CD14-positive monocyte (primary cell): ENCODE measurements at regions not wholly inside any gene's neighbourhood (a gene's known extent, or its start where the extent isn't known, plus 50 kb on each side); places are given as distances from the start of the nearest gene placed in this dataset.

Experiments used
- DNase-seq, 3 donors: peaks; one replicate each; pipeline ENCODE4 v3.0.0-alpha.2; 2011 to 2022
- H2AFZ ChIP-seq: 2 replicates; pipeline ENCODE4 v1.6.0; 2012; ENCODE audit warnings: mild to moderate bottlenecking, low read depth, low read length, inconsistent platforms; ENCODE audit not compliant: insufficient read depth, poor library complexity, severe bottlenecking
- H3K27ac ChIP-seq, 2 donors: 1 replicate in 1 of 2; 2 replicates in 1 of 2; pipeline ENCODE4 v1.5.1; 2012 to 2013; ENCODE audit warnings: low read length in 2 of 2, control low read depth in 1 of 2, inconsistent platforms in 1 of 2, low read depth in 1 of 2, mild to moderate bottlenecking in 1 of 2
- H3K27me3 ChIP-seq, 2 donors: one replicate each; pipeline versions ENCODE4 v1.6.0 to v1.6.1; 2011 to 2013; ENCODE audit warnings: low read length in 2 of 2; ENCODE audit not compliant: control insufficient read depth in 2 of 2, insufficient read depth in 2 of 2
- H3K36me3 ChIP-seq, 2 donors: replicated peaks in 1 of 2; 1 replicate in 1 of 2; 2 replicates in 1 of 2; pipeline versions ENCODE4 v1.5.1 to v1.6.1; 2012 to 2013; ENCODE audit warnings: low read length in 2 of 2, control low read depth in 1 of 2, inconsistent platforms in 1 of 2, mild to moderate bottlenecking in 1 of 2; ENCODE audit not compliant: insufficient read depth in 2 of 2, control insufficient read depth in 1 of 2
- H3K4me1 ChIP-seq, 2 donors: 1 replicate in 1 of 2; 2 replicates in 1 of 2; pipeline versions ENCODE4 v1.5.1 to v1.6.1; 2012 to 2013; ENCODE audit warnings: low read length in 2 of 2, control low read depth in 1 of 2, inconsistent platforms in 1 of 2, mild to moderate bottlenecking in 1 of 2, moderate library complexity in 1 of 2; ENCODE audit not compliant: insufficient read depth in 2 of 2, control insufficient read depth in 1 of 2
- H3K4me2 ChIP-seq: replicated peaks from 2 replicates; pipeline ENCODE3; 2012; ENCODE audit warnings: low read length, moderate library complexity, mild to moderate bottlenecking; ENCODE audit not compliant: poor library complexity, severe bottlenecking; ENCODE audit errors: extremely low read depth
- H3K4me3 ChIP-seq, 3 experiments: fragments of 200-600 bp in 1 of 3; sonication (generic) in 1 of 3; replicated peaks in 1 of 3; 1 replicate in 2 of 3; 2 replicates in 1 of 3; pipeline ENCODE4 v1.5.1; 2011 to 2013; ENCODE audit warnings: low read length in 3 of 3, mild to moderate bottlenecking in 3 of 3, control low read depth in 2 of 3, low read depth in 2 of 3, inconsistent platforms in 1 of 3, moderate library complexity in 1 of 3
- H3K79me2 ChIP-seq: 2 replicates; pipeline ENCODE4 v1.6.0; 2012; ENCODE audit warnings: mild to moderate bottlenecking, control low read depth, inconsistent platforms, low read length, moderate library complexity; ENCODE audit not compliant: insufficient read depth
- H3K9ac ChIP-seq: 2 replicates; pipeline ENCODE4 v1.6.0; 2017; ENCODE audit warnings: low read length, mild to moderate bottlenecking; ENCODE audit not compliant: insufficient read depth, poor library complexity, severe bottlenecking
- H3K9me3 ChIP-seq, 2 donors: replicated peaks in 1 of 2; 1 replicate in 1 of 2; 2 replicates in 1 of 2; pipeline versions ENCODE4 v1.5.1 to v1.6.1; 2012 to 2013; ENCODE audit warnings: low read length in 2 of 2, control low read depth in 1 of 2; ENCODE audit not compliant: control insufficient read depth in 1 of 2, insufficient read depth in 1 of 2
- H4K20me1 ChIP-seq: 2 replicates; pipeline ENCODE4 v1.6.0; 2012; ENCODE audit warnings: mild to moderate bottlenecking, low read length, control low read depth, moderate library complexity; ENCODE audit not compliant: insufficient read depth
- H3K27ac Mint-ChIP-seq, 7 donors: one replicate each; pipeline ENCODE4 v1.8.0; 2020; ENCODE audit warnings: mild to moderate bottlenecking in 7 of 7, mixed read lengths in 7 of 7, moderate library complexity in 6 of 7, inconsistent platforms in 2 of 7
- H3K27me3 Mint-ChIP-seq, 3 donors: one replicate each; pipeline ENCODE4 v1.8.0; 2021 to 2022; ENCODE audit warnings: low read depth in 3 of 3, mild to moderate bottlenecking in 3 of 3, mixed read lengths in 3 of 3, moderate library complexity in 3 of 3, inconsistent platforms in 1 of 3
- H3K36me3 Mint-ChIP-seq, 2 donors: one replicate each; pipeline ENCODE4 v1.8.0; 2020; ENCODE audit warnings: mixed read lengths in 2 of 2, inconsistent platforms in 1 of 2, mild to moderate bottlenecking in 1 of 2
- H3K4me1 Mint-ChIP-seq: one replicate; pipeline ENCODE4 v1.8.0; 2020; ENCODE audit warnings: mild to moderate bottlenecking, mixed read lengths
- H3K4me3 Mint-ChIP-seq, 2 donors: one replicate each; pipeline ENCODE4 v1.8.0; 2020; ENCODE audit warnings: mild to moderate bottlenecking in 2 of 2, mixed read lengths in 2 of 2, moderate library complexity in 1 of 2
- H3K9me3 Mint-ChIP-seq, 7 donors: one replicate each; pipeline ENCODE4 v1.8.0; 2020 to 2022; ENCODE audit warnings: mixed read lengths in 7 of 7, mild to moderate bottlenecking in 6 of 7, moderate library complexity in 6 of 7, inconsistent platforms in 2 of 7
- WGBS: methylation state at CpG from one replicate; pipeline ENCODE4 v1.1.5; 2013; ENCODE audit warnings: missing lambda C conversion rate; ENCODE audit not compliant: insufficient coverage; 5-methylcytosine and 5-hydroxymethylcytosine counted together
- intact Hi-C, 2 donors: fragments of 100-400 bp; cut with micrococcal nuclease; formaldehyde crosslinking; loops; one replicate each; pipeline versions ENCODE4 v1.15.0 to v1.15.1; 2023
- TF ChIP-seq, protein P1 (sequence below): fragments of 200-600 bp; IDR thresholded peaks from one replicate; pipeline ENCODE4 v1.8.0; 2022; ENCODE audit warnings: antibody characterized with exemption, mild to moderate bottlenecking

DNA sequence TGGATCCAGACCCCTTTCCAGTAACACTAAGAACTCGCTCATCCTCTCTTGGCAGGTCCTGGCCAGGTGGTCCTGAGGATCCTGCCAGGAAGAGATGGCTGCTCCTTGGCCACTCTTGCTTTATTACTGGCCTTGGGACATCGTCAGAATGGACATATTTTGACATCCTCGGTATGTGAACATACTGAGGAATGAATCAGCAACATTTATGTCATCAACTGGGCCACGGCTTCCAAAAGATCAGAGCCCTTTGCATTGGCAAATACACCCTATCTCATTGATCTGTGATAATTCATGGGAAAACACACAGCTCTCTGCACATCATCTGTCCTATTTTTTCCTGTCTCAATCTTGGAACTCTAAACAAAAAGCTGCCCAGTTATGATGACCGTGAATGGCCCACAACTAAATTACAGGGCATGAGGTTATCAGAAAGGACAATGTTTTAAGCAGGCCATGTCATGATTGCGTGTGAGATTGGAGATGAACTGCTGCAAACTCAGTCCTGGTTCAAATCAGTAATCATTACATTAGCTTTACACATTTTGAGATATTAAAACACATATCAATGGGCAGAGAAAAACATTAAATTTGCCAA is 1325.8 kb downstream of the AACS start:
- TF ChIP-seq, protein P1, sequence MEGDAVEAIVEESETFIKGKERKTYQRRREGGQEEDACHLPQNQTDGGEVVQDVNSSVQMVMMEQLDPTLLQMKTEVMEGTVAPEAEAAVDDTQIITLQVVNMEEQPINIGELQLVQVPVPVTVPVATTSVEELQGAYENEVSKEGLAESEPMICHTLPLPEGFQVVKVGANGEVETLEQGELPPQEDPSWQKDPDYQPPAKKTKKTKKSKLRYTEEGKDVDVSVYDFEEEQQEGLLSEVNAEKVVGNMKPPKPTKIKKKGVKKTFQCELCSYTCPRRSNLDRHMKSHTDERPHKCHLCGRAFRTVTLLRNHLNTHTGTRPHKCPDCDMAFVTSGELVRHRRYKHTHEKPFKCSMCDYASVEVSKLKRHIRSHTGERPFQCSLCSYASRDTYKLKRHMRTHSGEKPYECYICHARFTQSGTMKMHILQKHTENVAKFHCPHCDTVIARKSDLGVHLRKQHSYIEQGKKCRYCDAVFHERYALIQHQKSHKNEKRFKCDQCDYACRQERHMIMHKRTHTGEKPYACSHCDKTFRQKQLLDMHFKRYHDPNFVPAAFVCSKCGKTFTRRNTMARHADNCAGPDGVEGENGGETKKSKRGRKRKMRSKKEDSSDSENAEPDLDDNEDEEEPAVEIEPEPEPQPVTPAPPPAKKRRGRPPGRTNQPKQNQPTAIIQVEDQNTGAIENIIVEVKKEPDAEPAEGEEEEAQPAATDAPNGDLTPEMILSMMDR: no peak
- peaks cover 0 to 2% of the 10 kb centered on the region in 2 donors for H3K9me3 ChIP-seq
- peaks cover 0 to 8% (median 2%) of the 10 kb centered on the region in 7 donors for H3K9me3 Mint-ChIP-seq
- H3K4me1 Mint-ChIP-seq: no peaks in the 10 kb centered on the region
- intact Hi-C loops: no loop called here
- no peak overlapping the region for H3K4me3 Mint-ChIP-seq
- H3K36me3 ChIP-seq: no peaks in the 10 kb centered on the region
- no peaks in the 10 kb centered on the region for H3K79me2 ChIP-seq
- H3K27me3 ChIP-seq: no peaks in the 10 kb centered on the region
- peaks cover 0 to 2% (median 0%) of the 10 kb centered on the region in 3 donors for H3K27me3 Mint-ChIP-seq
- no peak overlapping the region for H3K9ac ChIP-seq
- H3K4me3 ChIP-seq: no peak overlapping the region
- H3K4me2 ChIP-seq: no peak overlapping the region
- WGBS: 79% methylated on average over 4 of the region's 6 CpGs
- no peak overlapping the region for H2AFZ ChIP-seq
- DNase-seq: no peak
- H3K27ac ChIP-seq: no peak overlapping the region
- no peaks in the 10 kb centered on the region for H3K36me3 Mint-ChIP-seq
- H3K4me1 ChIP-seq: no peaks in the 10 kb centered on the region
- no peak overlapping the region for H3K27ac Mint-ChIP-seq
- H4K20me1 ChIP-seq: no peaks in the 10 kb centered on the region

DNA sequence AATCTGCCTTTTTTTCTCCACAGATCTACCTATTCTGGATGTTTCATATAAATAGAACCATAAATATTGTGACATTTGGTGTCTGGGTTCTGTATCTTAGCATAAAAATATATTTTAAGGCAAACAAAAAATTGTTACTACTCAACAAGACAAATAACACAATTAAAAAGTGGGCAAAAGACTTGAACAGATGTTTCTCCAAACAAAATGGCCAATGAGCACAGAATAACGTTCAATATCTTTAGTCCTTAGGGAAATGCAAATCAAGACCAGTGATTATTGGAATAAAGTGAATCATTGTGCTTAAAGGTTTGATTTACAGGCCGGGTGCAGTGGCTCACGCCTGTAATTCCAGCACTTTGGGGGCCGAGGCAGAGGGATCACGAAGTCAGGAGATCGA is 1331.3 kb downstream of the AACS start:
- Mint-ChIP-seq H3K9me3 (peaks cover 5 to 22% (median 8%) of the 10 kb centered on the region in 7 donors), H3K4me3 (no peak overlapping the region), H3K36me3 (no peaks in the 10 kb centered on the region), H3K27ac (no peak overlapping the region), H3K27me3 (peaks cover 0 to 2% (median 0%) of the 10 kb centered on the region in 3 donors), H3K4me1 (no peaks in the 10 kb centered on the region)
- H4K20me1 ChIP-seq: no peaks in the 10 kb centered on the region
- H3K9me3 ChIP-seq: peaks cover 8 to 22% of the 10 kb centered on the region in 2 donors
- H3K79me2 ChIP-seq: no peaks in the 10 kb centered on the region
- H3K9ac ChIP-seq: no peak overlapping the region
- no CpG with 5 or more reads among the region's 6 CpGs for WGBS
- H3K27ac ChIP-seq: no peak overlapping the region
- no peak overlapping the region for H2AFZ ChIP-seq
- intact Hi-C loops: no loop called here
- H3K4me1 ChIP-seq: no peaks in the 10 kb centered on the region
- no peaks in the 10 kb centered on the region for H3K27me3 ChIP-seq
- no peaks in the 10 kb centered on the region for H3K36me3 ChIP-seq
- DNase-seq: no peak
- TF ChIP-seq, protein P1: no peak
- H3K4me2 ChIP-seq: no peak overlapping the region
- no peak overlapping the region for H3K4me3 ChIP-seq
